Osteocyte (in vitro differentiated cells): ENCODE measurements at regions not wholly inside any gene's neighbourhood (a gene's known extent, or its start where the extent isn't known, plus 50 kb on each side); places are given as distances from the start of the nearest gene placed in this dataset.
A peak's percentile ranks its signal among the peaks of the same experiment; 100 is the strongest.

ENCODE experiments used
- DNase-seq: peaks from one replicate; pipeline ENCODE4 v3.0.0; 2021; ENCODE audit warnings: mixed read lengths; ENCODE audit not compliant: unreplicated experiment; ENCODE audit errors: extremely low spot score
- H3K27ac Mint-ChIP-seq: one replicate; pipeline ENCODE4 v1.8.0; 2021; ENCODE audit warnings: mild to moderate bottlenecking, mixed read lengths; ENCODE audit not compliant: unreplicated experiment
- H3K27me3 Mint-ChIP-seq: one replicate; pipeline ENCODE4 v1.8.0; 2021; ENCODE audit warnings: mixed read lengths; ENCODE audit not compliant: unreplicated experiment
- H3K36me3 Mint-ChIP-seq: one replicate; pipeline ENCODE4 v1.8.0; 2021; ENCODE audit warnings: mixed read lengths; ENCODE audit not compliant: unreplicated experiment
- H3K4me1 Mint-ChIP-seq: one replicate; pipeline ENCODE4 v1.8.0; 2021; ENCODE audit warnings: mixed read lengths; ENCODE audit not compliant: unreplicated experiment
- H3K4me3 Mint-ChIP-seq: one replicate; pipeline ENCODE4 v1.8.0; 2021; ENCODE audit warnings: mild to moderate bottlenecking, moderate library complexity, mixed read lengths; ENCODE audit not compliant: unreplicated experiment
- H3K9me3 Mint-ChIP-seq: one replicate; pipeline ENCODE4 v1.8.0; 2021; ENCODE audit warnings: mixed read lengths; ENCODE audit not compliant: unreplicated experiment
- TF ChIP-seq, protein P1 (sequence below): fragments of 200-600 bp; sonication (generic); IDR thresholded peaks from 2 replicates; pipeline ENCODE4 v1.5.0; 2021; ENCODE audit warnings: antibody characterized with exemption, mild to moderate bottlenecking, moderate library complexity

DNA sequence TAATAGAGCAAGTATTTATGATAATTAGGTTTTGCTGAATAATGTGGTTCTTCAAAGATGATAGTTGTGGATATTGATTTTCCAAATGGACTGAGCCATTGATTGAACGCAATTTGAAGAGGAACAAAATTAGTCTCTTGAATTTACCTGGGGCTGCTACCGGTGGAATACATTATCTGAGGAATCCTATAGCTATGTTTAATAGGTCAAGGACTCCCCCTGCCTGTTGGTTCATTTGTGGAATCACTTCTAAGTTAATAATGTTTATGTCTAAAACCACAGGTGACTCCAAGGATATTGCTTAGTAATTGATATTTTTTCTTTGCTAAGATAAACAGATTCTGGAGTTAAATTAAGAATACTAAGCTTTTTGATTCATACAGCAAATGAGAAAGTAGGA is 576.0 kb upstream of the PABPC4L start:
- Mint-ChIP-seq H3K27me3 (no peaks in the 10 kb centered on the region), H3K9me3 (no peaks in the 10 kb centered on the region), H3K36me3 (no peaks in the 10 kb centered on the region), H3K27ac (no peak overlapping the region), H3K4me3 (no peak overlapping the region), H3K4me1 (no peaks in the 10 kb centered on the region)
- DNase-seq, result no peak
- TF ChIP-seq, protein P1, sequence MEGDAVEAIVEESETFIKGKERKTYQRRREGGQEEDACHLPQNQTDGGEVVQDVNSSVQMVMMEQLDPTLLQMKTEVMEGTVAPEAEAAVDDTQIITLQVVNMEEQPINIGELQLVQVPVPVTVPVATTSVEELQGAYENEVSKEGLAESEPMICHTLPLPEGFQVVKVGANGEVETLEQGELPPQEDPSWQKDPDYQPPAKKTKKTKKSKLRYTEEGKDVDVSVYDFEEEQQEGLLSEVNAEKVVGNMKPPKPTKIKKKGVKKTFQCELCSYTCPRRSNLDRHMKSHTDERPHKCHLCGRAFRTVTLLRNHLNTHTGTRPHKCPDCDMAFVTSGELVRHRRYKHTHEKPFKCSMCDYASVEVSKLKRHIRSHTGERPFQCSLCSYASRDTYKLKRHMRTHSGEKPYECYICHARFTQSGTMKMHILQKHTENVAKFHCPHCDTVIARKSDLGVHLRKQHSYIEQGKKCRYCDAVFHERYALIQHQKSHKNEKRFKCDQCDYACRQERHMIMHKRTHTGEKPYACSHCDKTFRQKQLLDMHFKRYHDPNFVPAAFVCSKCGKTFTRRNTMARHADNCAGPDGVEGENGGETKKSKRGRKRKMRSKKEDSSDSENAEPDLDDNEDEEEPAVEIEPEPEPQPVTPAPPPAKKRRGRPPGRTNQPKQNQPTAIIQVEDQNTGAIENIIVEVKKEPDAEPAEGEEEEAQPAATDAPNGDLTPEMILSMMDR, result peak; percentile 23

DNA sequence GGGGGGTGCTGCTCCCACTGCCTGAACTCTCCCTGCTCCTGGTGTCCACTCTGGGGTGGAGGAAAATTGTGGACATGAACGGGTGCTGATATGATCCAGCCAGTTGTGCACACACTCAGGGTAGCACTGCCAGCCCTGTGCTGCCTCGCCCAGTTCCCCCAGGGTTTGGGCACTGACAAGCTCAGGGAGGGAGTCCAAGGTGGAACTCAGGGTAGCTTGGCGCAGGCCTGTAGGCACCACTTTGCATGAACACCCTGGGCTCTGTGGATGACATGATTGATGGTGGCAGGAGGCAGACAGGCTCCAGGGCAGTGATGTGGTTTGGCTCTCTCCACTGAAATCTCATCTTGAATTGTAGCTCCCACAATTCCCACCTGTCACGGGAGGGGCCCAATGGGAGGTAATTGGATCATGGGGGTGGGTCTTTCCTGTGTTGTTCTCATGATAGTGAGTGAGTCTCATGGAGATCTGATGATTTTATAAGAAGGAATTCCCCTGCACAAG is 572.0 kb upstream of the PABPC4L start:
- no peak overlapping the region for H3K27ac Mint-ChIP-seq
- TF ChIP-seq, protein P1, result no peak

DNA sequence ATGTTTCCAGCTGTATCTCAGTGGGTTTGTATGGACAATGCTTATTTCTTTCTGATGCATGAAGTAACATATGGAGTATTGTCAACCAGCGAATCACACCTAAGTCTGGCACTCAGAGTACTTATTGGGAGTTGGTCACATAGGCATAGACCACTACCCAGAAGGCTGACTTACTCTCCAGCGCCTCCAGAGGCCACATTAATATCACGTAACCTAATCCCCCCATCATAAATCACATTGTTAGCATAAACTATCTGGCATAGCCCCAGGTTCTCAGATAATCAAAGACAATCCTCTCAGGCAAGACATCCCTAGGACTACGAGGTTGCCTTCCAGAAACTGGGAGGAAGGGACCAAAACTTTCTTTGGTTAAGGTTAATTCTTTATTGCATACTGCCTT is 560.5 kb upstream of the PABPC4L start:
- Mint-ChIP-seq H3K4me3 (no peak overlapping the region), H3K36me3 (no peaks in the 10 kb centered on the region), H3K27ac (no peak overlapping the region), H3K4me1 (no peaks in the 10 kb centered on the region), H3K27me3 (no peaks in the 10 kb centered on the region), H3K9me3 (no peaks in the 10 kb centered on the region)
- DNase-seq, result no peak
- TF ChIP-seq, protein P1, result peak; percentile 17

More for the DNA sequence above, 572.0 kb upstream of the PABPC4L start:
- Mint-ChIP-seq H3K4me3 (no peak overlapping the region), H3K4me1 (no peaks in the 10 kb centered on the region), H3K36me3 (no peaks in the 10 kb centered on the region), H3K27me3 (no peaks in the 10 kb centered on the region), H3K9me3 (no peaks in the 10 kb centered on the region)
- no peak for DNase-seq

DNA sequence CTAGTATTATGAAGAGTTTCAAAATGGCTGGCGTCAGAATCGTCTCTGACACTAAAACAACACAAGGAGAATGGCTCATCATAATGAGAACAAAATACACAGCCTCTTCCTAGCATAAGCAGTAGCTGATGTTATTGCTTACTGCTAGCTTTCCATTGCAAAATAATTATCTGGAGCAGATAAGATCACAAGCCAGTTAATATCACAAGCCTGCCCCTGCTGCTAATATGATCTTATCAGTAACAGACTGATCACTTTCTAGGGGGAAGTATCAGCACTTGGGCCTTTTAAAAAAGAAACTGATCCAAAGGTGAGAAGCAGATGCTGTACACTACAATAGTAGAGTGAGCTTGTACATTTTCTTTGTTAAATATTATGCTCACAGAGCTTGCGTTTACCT is 554.8 kb upstream of the PABPC4L start:
- TF ChIP-seq, protein P1, result no peak
- DNase-seq, result no peak
- Mint-ChIP-seq H3K9me3 (no peaks in the 10 kb centered on the region), H3K27me3 (no peaks in the 10 kb centered on the region), H3K36me3 (no peaks in the 10 kb centered on the region), H3K4me3 (no peak overlapping the region), H3K4me1 (no peaks in the 10 kb centered on the region), H3K27ac (no peak overlapping the region)

DNA sequence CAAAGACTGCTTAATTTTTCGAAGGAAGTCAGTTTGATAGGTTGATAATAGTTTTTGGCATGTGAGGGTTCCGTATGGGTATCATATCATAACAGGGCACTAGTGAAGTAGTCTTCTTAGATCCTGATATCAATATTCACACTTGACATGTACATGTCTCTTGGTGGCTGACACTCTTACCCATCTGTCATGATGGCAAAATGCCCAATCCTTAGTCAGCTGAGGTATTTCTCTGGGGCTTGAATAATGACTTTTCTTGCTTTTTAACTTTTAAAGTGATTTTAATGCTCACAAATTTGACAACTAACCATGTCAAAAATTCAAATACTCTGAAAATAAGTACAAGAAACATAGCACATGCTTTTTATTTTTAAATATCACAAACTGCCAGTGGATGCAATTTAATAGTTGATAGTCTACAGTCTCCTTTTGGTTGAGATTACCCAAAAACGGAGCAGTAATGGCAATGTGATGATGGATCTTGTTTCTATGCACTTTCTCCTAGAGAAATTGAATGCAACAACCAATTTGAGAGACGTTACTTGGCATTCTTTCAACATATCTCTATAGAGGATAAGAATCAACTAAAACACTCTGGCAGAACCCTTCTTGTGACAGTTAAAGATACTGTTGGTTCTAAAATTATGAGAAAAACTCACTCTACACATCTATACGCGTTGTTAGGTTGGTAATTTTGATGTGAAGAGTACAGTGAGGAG is 552.9 kb upstream of the PABPC4L start:
- no peak overlapping the region for H3K4me3 Mint-ChIP-seq

More for the DNA sequence above, 552.9 kb upstream of the PABPC4L start:
- H3K9me3 Mint-ChIP-seq, result no peaks in the 10 kb centered on the region
- TF ChIP-seq, protein P1, result no peak
- H3K4me1 Mint-ChIP-seq, result no peaks in the 10 kb centered on the region
- H3K27ac Mint-ChIP-seq, result no peak overlapping the region
- H3K36me3 Mint-ChIP-seq, result no peaks in the 10 kb centered on the region
- no peak for DNase-seq
- H3K27me3 Mint-ChIP-seq, result no peaks in the 10 kb centered on the region
